GM21515 (cell line): ENCODE measurements at regions not wholly inside any gene's neighbourhood (a gene's known extent, or its start where the extent isn't known, plus 50 kb on each side); places are given as distances from the start of the nearest gene placed in this dataset.

Experiments
- ATAC-seq: cut with Tn5 transposase; IDR thresholded peaks from one replicate; pipeline ENCODE4 v1.9.1; 2021; ENCODE audit not compliant: unreplicated experiment

DNA sequence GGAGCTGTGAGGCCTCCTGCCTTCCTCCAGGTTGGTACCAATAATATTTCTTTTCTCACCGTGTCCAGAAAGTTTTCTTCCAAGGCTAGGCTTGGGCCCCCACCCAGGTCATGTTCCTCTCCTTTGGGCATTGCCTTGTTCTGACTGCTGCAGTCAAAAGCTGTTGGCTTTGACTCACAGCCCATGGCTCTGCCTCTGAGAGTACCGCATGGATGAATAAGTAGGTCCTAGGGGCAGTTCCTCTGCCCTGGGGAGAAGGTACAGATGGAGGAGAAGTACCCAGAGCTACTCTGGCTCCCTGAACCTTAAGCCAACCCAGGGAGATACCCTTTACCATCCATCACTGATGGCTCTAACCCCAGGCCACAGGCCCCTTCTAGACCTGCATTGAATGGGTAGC is 115.0 kb downstream of the NAV1 start:
- no peak for ATAC-seq

DNA sequence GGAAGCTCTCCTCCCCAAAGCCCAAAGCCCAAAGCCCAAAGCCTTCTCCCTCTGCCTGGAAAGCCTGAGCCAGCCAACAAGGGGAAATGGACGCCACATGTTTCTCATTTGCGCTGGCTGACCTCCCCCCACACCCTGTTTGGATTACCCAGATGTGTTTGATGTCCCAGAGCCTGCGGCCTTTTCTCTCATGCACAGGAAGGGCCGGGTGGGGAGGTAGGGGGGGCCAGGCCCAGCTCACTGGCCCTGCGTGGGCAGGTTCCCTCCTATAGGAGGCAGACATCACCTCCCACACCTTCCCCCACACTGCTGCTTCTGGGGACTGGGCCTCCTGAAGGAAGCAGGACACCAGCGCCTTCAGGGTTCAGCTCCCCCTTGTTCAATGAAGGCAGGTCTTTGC is 116.3 kb downstream of the NAV1 start:
- ATAC-seq: no peak

DNA sequence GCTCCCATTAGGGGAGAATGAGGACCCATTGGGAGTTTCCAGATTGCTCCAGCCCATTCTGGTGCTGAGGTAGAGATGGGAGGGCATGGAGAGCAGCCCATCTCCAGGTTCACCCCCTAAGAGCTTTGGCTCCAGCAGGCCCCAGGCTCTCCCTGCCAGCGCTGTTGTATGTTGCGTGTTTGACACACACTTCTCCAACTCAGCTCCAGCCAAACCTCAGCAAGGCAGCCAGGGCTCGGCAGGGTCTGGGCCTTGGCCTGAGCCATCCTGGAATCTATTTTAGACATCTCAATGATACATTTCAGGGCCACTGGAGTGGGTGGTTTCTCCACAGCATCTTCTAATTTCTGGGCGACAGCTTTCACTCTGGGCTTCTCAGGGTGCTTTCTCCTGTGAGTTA is 117.0 kb downstream of the NAV1 start:
- ATAC-seq: no peak

DNA sequence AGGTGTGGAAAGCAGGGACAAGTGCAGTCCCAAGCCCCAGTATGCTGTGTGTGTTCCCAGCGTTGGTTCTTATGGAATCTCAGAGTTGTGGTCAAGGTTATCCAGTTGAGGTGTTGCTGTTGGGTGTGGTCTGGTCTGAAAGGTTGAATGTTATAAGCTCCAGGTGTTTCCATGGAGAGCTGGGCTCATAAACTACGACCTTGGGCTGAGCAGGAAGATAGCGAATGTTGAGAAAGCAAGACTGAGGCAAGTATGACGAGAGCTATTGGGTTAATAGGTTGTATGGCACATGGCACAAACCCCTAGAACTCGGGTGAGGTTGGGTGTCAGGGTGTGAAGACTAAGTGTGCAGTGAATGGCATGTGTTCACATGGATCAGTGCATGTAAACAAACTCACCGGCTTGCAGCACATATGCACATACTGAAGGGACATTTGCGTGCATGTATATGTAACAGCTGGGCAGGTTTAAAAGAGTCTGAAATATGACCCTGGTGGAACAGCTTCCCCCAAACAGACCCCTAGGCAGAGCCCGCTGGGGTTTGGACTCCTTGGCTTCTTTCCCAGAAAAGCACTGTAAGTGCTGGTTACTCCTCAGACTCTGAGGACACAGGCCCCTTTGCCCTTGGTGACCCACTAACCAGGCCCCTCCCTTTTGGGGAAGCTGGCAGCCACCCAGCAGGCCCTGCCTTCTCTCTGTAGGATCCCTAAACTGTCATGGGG is 117.5 kb downstream of the NAV1 start:
- no peak for ATAC-seq

DNA sequence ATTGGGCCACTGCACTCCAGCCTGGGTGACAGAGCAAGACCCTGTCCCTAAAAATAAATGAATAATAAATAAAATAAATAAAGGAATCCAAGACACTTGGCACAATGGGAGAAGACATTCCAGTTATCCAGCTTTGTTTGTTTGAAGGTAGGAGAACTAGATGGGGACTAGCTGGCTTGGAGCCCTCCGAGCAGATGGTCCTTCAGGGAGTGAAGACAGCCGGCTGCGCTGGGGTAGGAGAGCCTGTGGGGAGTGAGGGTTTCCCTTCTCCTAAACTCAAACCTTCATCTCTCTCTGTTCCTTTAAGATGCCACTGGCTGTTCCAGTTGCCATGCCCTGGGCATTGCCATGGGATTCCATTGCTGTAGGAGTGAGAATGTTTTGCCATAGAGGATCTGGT is 120.6 kb downstream of the NAV1 start:
- no peak for ATAC-seq

DNA sequence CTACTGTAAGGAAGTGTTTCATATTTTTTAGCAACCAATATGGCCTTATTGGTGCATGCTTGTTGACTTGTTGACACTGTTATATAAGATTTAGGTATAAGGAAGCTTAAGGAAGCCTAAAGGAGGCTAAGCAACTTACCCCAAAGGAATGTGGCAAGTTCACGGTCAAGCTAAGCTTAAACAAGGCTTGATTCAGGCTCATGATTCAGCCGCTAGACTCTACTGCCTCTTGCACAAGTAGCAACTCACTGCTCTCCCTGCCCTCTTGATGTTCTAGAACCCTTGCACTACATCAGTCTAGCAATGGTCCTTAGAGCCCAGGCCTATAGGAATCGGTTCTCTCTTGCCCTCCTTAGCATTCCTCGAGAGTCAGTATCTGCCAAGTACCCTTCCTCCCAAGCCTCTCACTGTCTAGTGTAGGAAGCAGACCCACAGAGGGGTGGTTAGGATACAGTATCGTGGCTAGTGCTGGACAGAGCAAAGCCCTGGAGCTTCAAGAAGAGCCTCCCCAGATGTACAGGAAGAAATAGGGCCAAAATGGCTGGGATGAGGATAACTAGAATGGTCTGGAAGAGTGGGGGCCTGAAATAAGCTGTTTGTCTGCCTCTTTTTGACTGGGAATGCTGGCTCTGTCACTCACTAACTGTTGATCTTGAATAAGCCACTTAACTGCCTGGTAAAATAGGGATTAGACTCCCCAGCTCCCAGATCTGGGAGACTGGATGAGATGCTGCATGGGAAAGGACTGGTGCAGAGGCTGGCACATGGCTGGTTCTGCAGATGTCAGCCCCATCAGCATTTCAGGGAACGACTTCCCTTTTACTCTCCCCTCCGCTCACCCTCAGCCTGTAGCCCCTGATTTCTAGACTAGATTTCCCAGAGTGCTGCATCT is 122.2 kb downstream of the NAV1 start:
- no peak for ATAC-seq

DNA sequence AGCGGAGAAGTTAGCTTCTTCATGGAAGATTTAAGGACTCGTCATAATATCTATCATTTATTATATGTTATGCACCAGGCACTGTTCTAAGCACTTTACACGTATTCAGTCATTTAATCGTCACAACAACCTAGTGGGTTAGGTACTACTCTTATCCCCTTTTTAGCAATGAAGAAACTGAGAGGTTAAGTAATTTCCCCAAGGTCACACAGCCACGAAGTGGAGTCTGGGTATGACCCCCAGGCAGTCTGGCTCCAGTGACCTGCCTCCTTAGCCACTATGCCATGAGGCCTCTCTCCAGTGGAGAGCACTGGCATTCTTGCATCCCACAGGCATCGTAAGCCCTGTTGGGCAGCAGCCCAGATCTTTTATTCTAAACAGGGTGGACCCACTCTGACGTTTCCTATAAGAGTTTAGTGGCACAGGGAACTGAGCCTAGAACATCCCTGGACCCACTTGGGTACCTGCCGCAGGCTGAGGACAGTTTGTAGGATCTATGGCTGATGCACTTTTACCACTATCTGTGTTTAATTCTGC is 123.0 kb downstream of the NAV1 start:
- no peak for ATAC-seq

DNA sequence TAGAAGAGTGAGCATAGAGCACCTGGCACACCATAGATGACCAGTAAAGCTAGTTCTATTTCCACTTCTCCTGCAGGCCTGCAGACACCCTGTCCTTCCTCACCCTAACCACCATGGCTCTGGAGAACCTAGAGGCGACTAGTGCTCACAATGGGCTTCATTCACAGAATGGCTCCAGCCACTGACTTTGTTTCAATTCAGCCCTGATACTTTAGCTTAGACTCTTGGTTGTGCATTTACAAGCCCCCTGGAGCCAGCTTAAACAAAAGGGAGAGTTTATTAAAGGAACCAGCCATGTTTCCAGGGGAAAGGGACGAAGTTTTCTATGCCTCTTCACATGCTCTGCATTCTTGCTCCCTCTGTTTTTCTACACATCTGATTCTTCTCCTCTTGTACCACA is 123.7 kb downstream of the NAV1 start:
- ATAC-seq: no peak

DNA sequence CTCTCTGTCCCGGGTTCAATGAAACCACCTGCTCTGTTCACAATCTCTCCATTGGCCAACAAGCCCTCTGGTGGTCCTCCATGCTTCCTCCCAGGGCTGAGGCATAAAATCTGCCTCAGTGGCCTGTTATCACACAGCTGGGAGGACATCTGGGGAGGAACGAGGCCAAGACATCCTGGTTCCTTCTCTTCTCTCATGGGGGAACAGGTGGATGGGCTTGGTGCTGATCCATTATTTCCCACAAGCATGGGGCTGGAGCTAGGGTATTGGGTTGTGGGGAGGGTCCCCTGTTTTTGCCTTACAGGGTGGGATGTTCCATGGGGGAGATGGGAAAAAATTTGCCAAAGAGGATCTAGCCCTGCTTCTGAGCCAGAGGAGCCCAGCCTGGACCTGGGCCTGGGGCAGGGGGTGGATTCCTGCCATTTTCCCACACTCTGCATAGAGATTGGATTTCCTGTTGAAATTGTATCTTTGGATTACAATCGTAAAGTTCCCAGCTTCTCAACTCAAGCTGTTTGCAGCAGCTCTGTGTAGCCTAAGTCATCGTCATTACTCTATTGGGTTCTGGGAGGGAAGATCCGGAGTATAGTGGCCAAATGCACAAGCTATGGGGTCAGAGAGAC is 124.7 kb downstream of the NAV1 start:
- no peak for ATAC-seq

DNA sequence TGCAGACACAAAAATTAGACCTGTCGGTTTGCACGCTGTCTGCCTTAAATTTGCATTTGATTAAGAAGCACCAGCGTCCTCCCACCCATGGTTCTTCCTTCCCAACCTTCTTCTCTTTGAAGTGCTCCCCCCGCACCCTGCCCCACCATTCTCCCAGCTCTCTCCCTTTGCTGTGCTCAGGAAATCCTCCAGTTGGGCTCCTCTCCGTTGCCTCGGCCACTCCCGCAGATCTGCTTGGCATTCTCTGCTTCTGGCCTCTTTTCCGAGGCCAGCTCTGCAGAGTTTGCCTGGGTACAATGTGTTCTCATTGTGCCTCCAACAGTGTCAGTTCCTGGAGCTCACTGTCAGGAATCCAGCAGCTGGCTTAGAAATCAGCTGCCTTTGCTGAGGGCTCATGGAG is 126.1 kb downstream of the NAV1 start:
- ATAC-seq: no peak

DNA sequence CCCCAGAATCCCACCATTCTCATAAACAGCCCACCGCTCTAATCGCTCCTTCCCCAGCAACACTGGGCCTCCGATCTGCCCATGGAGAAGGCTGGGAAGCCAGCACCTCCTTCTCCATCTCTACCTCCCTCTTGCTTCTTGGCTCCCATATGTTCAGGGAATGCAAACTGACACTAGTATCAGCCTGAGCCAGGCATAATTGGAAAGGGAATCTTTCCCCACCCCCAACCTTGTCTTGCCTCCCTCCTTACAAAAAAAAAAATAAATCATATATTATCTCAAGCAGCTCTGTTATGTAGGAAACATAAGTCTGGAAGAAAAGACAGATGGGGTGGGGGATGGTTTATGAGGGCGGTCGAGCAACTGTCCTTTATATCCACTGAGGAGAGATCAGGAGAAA is 127.2 kb downstream of the NAV1 start:
- no peak for ATAC-seq

DNA sequence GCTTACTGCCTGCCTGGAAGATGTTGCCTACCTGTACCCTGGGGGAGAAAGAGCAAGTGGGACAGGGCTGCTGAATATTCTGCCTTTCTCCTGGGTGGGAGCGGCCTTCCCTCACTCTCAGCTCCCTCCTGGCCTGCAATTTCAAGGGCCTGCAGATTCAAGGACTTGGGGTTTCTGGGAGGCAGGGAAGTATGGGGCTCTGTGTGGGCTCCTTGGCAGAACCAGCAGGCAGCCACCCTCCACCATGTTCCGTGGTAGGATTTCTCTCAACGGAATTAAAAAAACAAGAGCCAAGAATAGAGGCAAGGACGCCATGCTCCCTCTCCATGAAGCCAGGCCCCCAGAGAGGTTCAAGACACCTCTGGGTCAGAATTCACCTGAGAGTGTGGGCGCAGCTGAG is 127.7 kb downstream of the NAV1 start:
- no peak for ATAC-seq

DNA sequence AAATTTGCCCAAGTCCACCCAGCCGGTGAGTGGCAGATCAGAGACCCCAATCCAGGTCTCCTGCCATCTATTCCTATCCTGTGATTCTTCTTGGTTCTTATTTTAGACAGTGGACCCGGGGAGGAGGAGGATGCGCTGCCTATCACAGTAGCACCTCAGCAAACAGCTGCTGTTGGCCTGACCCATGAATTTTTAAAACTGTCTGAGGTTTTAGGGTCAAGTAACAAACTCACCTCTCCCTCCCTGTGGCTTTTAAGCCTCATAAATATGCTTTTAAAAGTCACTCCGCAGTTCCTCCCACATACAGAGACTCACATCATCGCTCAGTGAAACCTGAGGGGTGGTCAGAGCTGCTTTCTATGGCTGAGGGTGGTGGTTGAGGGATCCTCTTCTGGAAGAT is 128.6 kb downstream of the NAV1 start:
- no peak for ATAC-seq

DNA sequence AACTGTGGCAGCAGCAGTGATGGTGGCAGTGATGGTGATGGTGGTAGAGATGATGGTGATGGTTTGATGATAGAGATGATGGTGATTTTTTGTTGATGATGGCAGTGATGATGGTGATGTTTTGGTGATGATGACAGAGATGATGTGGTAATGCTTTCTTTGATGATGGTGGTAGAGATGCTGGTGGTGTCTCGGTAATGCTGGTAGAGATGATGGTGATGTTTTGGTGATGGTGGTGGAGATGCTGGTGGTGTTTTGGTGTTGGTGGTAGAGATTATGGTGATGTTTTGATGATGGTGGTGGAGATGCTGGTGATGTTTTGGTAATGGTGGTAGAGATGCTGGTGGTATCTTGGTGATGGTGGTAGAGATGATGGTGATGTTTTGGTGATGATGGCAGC is 131.6 kb downstream of the NAV1 start:
- ATAC-seq: no peak

DNA sequence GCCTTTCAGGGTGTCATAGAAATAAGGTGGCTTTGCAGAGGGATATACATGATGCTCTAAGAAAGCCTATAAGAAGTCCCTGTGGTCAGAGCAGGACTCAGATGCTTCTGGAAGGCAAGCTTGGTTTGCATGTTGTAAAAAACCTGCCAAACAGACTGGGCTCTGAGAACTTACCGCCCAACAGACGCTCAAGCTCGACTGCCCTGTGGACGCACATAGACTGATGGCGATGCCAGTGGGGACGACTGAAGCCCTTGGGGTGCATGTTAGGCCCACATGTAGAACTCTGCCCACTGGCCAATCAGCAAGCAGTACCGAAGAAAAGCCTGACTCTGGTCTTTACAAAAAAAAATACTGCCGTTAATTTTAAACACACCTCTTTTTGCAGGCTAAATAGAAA is 133.8 kb downstream of the NAV1 start:
- no peak for ATAC-seq

DNA sequence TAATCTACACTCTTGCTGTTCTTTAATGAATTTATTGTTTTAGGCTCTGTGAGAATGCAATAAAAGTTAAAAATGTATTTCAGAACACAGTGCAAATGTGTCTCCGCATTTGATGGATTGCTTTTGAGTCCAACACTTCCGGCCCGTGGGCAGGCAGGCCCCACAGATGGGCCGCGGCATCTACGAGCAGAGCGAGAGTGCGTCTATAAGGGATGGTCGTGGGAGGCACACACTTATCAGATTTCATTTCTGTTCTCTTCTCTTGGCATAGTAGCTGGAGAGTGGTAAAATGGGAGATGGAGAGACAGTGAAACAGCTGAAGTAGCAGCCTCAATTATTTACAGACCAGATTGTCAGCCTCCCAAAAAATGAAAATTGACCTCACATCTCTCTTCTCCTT is 134.2 kb downstream of the NAV1 start:
- ATAC-seq: no peak

DNA sequence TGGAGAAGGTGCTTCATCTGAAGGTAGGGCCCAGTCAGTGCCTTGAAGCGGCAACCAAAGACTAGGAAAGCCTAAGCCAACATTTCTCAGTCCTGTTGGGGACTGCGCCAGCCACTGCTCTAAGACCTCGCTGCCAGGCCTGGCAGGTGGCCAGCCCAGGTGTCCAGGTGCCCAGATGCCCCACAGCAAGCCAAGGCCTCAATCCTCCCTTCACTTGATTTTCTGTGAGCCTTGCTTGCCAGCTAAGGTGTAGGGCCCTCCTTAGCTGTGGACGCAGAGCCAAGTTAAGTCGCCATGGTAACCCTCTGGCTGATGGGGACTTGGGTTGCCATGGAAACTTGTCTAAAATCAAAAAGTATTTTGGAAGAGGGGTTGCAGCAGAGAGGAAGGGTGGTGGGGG is 135.0 kb downstream of the NAV1 start:
- no peak for ATAC-seq

DNA sequence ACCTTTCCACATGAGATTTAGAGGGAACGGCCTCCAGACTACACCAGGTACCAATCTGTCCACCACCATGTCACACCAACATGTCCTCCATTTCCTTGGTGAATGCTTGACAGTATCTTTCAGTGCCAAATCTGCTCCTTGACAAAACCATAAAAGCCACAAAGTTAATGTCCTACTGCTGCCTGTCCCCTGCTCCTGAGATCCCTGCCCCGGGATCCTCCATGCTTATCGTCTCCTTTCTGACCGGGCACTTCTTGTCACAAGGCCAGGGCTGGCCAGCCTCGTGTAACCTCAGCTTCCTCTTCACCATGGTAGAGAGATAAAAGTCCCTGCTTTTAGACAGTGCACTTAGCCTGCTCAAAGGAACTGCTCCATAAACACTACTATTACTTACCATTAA is 136.2 kb downstream of the NAV1 start:
- no peak for ATAC-seq

DNA sequence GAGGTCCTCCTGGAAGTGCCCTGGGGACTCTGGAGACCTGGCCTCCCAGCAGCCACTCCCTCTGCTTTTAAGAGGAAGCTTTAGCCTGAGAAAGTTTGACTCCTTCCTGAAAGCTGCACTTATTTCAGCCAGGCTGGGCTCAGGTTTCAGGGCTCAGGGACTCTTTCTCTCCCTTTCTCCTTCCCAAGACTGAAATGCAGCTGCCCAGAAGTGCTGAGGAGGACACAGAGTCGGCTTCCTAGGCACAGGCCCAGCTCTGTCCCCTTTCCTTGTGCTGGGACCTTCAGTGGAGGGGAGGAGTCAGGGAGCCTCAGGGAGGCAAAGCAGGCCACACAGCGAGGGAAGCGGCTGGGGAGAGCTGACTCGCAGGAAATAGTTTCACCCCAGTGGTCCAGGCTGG is 137.3 kb downstream of the NAV1 start:
- ATAC-seq: no peak

DNA sequence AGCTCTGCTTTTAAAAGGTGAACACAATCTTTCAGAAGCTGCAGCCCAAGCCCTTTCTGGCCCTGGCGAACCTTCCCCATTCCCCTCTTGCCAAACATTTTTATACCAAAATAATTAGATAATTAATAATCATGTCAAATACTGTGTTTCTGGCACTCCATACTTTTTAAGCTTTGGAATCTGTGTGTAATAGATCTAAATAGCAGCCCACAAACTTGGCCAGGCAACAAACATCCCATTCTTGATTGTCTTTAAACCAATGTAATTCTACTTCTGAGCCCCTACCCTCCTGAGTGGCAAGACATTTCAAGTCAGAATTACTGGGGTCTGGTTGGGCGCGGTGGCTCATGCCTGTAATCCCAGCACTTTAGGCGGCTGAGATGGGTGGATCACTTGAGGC is 137.7 kb downstream of the NAV1 start:
- ATAC-seq: no peak

DNA sequence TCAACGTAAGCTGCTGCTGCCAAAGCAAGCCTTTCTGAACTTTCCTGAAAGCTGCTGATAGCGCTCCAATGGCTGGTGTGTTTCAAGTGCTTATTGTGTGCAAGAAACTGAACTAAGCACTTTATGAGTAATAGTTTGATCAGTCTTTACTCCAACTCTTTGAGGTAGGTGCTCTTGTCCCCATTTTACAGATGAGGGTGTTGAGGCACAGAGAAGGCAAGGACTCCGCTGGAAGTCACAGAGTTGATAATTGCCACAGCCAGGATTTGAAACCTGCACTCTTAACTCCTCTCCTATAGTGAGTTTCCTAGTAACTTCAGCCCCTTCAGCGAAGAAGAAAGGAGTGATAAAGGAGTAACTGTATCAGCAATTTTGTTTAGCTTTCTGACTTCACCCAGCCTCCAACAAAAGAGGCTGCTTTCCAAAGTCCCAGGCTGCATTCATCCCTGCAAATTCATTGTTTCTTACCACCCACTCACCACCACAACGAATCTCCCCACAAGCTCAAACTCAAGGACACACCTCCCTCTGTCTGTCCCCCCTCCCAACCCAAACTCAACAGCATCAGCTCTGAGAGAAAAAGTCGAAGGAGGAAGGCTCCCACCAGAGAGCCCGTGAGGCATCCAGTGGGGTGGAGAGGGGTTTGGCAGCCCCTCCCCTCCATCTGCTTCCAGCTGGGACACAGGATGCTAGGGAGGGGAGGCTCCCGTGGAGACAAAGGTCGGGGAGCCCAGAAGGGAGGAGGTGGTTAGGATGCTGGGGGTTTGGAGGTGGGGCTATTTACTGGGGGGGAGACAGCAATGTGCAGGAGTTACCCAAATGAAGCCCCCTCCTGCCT is 139.6 kb downstream of the NAV1 start:
- no peak for ATAC-seq
